Transverse colon (tissue), 4 donors: ENCODE measurements at regions not wholly inside any gene's neighbourhood (a gene's known extent, or its start where the extent isn't known, plus 50 kb on each side); places are given as distances from the start of the nearest gene placed in this dataset.

Experiments used
- EP300 ChIP-seq: sonication (generic); formaldehyde crosslinking; IDR thresholded peaks from one replicate; pipeline ENCODE4 v1.6.1; 2017; ENCODE audit warnings: antibody characterized with exemption, low read depth
- POLR2A ChIP-seq: fragments of 450-650 bp; IDR thresholded peaks from one replicate; pipeline ENCODE4 v1.6.1; 2016; ENCODE audit warnings: antibody characterized with exemption, mild to moderate bottlenecking, moderate library complexity
- POLR2AphosphoS5 ChIP-seq, 3 donors: sonication (generic); formaldehyde crosslinking; IDR thresholded peaks; one replicate each; pipeline ENCODE4 v1.6.1; 2016; ENCODE audit warnings: antibody characterized with exemption in 3 of 3
- TF ChIP-seq, protein P1 (sequence below), 5 experiments: fragments of 200-600 bp in 3 of 5; fragments of 450-650 bp in 2 of 5; sonication (generic) in 3 of 5; IDR thresholded peaks; 1 replicate in 2 of 5; 2 replicates in 3 of 5; pipeline ENCODE4 v1.5.1; 2016 to 2017; ENCODE audit warnings: antibody characterized with exemption in 5 of 5, inconsistent platforms in 3 of 5, mild to moderate bottlenecking in 2 of 5, moderate library complexity in 1 of 5

DNA sequence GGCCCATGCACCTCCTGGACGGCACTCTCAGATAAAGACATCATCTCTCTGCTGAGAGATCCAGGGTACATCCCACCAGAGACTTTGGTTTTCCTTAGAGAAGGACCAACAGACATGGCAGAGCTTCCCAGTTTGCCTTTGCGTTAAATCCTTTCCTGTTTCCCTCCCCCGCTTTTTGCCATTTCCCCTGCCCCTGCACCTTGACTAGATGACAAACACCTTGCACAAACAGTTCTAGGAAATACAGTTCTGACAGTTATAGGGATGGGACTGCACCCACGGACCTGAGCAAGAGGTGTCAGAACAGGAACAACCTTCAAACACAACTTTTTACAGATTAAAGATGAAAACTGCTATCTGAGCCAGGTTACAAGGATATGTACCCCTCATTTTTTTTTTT, 288.9 kb downstream of the MSX2 start:
- TF ChIP-seq, protein P1, sequence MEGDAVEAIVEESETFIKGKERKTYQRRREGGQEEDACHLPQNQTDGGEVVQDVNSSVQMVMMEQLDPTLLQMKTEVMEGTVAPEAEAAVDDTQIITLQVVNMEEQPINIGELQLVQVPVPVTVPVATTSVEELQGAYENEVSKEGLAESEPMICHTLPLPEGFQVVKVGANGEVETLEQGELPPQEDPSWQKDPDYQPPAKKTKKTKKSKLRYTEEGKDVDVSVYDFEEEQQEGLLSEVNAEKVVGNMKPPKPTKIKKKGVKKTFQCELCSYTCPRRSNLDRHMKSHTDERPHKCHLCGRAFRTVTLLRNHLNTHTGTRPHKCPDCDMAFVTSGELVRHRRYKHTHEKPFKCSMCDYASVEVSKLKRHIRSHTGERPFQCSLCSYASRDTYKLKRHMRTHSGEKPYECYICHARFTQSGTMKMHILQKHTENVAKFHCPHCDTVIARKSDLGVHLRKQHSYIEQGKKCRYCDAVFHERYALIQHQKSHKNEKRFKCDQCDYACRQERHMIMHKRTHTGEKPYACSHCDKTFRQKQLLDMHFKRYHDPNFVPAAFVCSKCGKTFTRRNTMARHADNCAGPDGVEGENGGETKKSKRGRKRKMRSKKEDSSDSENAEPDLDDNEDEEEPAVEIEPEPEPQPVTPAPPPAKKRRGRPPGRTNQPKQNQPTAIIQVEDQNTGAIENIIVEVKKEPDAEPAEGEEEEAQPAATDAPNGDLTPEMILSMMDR (IDR thresholded peaks at IDR 0.05) = no peak
- TF ChIP-seq POLR2AphosphoS5 (IDR thresholded peaks at IDR 0.05) (no peak), POLR2A (no peak), EP300 (no peak)
